ENCODE measurements at regions not wholly inside any gene's neighbourhood (a gene's known extent, or its start where the extent isn't known, plus 50 kb on each side); places are given as distances from the start of the nearest gene placed in this dataset.
"Not testable (repeated sequence)": the region's sequence is repeated elsewhere in the genome, so short reads cannot be mapped to it uniquely, and the experiment has no call there.

DNA sequence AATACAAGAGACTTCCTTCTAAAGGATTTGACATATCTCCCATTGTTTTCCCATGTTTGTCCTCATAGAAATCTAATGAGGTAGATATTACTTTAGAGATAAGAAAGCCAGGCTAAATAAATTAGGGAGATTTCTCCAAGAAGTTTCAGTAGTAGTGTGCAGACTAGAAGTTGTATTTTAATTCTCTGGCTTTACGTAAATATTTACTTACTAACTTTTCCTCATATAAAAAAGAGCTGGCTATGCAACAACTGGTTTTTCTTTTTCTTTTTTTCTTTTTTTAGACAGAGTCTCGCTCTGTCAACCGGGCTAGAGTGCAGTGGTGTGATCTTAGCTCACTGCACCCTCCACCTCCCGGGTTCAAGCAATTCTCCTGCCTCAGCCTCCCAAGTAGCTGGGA is 60.6 kb upstream of the ACYP2 start:
- H3K4me3 ChIP-seq (replicated peaks in 1 of 2; ENCODE audit: low read depth in 2 of 2, low read length in 2 of 2) = no peak overlapping the region
- no peak for DNase-seq (ENCODE audit: low read depth in 2 of 2)
- TF ChIP-seq, protein P1, sequence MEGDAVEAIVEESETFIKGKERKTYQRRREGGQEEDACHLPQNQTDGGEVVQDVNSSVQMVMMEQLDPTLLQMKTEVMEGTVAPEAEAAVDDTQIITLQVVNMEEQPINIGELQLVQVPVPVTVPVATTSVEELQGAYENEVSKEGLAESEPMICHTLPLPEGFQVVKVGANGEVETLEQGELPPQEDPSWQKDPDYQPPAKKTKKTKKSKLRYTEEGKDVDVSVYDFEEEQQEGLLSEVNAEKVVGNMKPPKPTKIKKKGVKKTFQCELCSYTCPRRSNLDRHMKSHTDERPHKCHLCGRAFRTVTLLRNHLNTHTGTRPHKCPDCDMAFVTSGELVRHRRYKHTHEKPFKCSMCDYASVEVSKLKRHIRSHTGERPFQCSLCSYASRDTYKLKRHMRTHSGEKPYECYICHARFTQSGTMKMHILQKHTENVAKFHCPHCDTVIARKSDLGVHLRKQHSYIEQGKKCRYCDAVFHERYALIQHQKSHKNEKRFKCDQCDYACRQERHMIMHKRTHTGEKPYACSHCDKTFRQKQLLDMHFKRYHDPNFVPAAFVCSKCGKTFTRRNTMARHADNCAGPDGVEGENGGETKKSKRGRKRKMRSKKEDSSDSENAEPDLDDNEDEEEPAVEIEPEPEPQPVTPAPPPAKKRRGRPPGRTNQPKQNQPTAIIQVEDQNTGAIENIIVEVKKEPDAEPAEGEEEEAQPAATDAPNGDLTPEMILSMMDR (IDR thresholded peaks at IDR 0.05; ENCODE audit: low read depth, low read length) = no peak

DNA sequence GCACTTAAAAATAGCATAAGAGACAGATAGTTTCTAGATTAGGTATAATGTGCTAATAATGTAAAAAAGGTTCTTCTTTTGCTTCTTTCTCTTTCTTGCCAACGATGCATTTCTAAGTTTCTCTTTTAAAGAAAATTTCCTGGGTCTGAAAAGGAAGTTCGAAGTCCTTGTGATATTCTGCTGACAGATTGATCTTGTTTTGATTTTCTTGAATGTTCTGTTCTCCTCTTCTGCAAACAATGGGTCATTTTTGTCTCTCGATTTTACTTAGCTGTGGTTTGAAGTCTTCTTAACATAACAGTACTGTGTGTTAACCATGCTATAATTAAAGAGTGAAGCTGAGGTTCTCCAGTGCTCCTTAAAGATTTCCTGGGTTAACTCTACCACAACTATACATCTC is 61.1 kb upstream of the ACYP2 start:
- no peak overlapping the region for H3K4me3 ChIP-seq (replicated peaks in 1 of 2; ENCODE audit: low read depth in 2 of 2, low read length in 2 of 2)

DNA sequence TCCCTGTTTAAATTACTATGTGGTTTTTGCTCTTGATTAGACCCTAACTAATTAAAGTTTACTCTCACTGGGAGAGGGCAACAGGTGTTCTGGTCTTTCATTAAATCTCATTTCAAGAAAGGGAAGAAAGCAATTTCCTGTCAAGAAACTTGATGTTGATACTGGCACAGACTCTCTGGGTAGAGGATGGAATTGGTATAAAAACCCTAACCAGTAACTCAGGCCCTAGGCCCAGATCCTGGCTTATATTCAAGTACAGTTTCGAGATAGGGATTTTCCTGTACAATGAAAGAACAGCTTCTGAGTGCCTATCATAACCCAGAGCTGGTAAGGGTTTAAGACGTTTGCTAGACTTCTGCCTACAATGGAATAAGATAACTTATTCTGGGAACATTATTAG is 61.6 kb upstream of the ACYP2 start:
- no peak overlapping the region for H3K4me3 ChIP-seq (replicated peaks in 1 of 2; ENCODE audit: low read depth in 2 of 2, low read length in 2 of 2)
- TF ChIP-seq, protein P1 (IDR thresholded peaks at IDR 0.05; ENCODE audit: low read depth, low read length) = no peak
- no peak for DNase-seq (ENCODE audit: low read depth in 2 of 2)

More for the DNA sequence above, 61.1 kb upstream of the ACYP2 start:
- TF ChIP-seq, protein P1 (IDR thresholded peaks at IDR 0.05; ENCODE audit: low read depth, low read length) = no peak
- no peak for DNase-seq (ENCODE audit: low read depth in 2 of 2)

DNA sequence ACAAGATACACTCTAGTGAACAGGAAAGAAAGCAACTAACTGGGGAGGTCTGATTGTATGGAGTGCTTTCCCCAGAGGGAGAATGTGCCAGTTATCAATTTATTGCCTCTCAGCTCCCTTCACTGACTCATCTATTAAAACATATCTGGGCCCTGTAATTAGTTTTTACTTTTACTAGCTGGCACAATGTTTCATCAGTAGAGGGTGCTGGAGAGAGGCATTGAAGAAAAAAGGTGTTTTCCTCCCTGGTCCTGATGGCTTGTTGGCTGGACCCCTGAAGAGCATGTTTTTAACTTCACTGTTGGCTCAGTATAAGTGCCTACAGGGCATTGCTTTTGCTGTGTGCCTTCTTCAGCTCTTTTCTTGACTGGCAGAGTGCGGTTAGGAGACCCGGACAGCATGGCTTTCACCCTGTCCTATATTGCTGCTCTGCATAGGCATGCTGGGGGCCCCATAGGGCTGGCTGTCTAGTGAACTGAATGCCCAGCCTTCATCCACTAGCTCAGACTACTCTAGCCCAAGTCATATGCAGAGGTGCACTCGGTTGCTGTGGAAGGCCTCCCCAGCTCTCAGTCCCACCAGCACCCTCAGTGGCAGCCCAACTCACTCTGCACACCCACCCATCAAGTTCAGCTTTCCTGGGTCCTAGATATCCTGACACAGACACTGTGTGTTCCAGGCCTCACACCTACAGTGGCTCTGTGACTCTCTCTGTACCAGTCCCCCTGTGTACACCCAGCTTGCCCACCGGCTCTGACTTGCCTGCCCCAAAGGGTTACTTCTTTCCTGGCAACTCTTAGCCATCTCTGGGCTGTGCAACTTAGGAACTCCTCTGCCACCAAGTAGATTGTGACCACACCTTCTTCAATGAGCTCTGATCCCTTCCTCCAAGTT is 62.3 kb upstream of the ACYP2 start:
- no peak overlapping the region for H3K4me3 ChIP-seq (replicated peaks in 1 of 2; ENCODE audit: low read depth in 2 of 2, low read length in 2 of 2)
- no peak for DNase-seq (ENCODE audit: low read depth in 2 of 2)
- TF ChIP-seq, protein P1 (IDR thresholded peaks at IDR 0.05; ENCODE audit: low read depth, low read length) = peak; percentile 25

DNA sequence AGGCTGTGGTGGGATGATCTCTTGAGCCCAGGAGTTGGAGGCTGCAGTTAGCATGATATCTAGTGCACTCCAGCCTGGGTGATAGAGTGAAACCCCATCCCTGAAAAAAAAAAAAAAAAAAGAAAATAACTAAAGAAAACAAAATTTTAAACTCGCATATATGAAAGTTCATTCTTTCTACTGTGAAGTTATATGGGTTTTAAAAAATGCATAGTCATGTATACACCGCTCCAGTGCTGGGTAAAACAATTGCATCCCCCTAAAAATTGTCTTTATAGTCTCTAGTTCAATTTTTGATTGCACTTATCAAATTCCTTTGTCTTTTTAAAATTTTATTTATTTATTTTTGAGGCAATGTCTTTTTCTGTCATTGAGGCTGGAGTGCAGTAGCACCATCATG is 65.0 kb upstream of the ACYP2 start:
- TF ChIP-seq, protein P1 (IDR thresholded peaks at IDR 0.05; ENCODE audit: low read depth, low read length) = no peak
- H3K4me3 ChIP-seq (replicated peaks in 1 of 2; ENCODE audit: low read depth in 2 of 2, low read length in 2 of 2) = no peak overlapping the region
- DNase-seq (ENCODE audit: low read depth in 2 of 2) = no peak

DNA sequence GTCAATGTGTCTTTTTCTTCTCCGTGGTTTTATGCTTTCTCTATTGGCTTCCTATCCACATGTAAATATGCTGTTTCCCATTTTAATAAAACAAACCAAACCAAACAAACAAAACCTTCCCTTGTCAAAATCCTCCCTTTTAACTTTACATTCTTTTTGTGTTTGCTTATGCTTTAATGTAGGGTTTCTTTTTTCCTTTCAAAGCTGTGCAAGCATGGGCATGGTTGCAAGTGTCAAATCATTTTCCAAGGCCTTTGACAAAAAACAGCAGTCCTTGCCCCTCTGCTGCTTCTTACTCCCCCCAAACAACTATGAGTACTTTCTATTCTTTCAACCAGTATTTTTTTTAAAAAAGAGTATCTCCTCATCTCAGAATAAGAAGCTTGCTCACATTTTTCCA is 66.0 kb upstream of the ACYP2 start:
- TF ChIP-seq, protein P1 (IDR thresholded peaks at IDR 0.05; ENCODE audit: low read depth, low read length) = no peak
- no peak for DNase-seq (ENCODE audit: low read depth in 2 of 2)
- no peak overlapping the region for H3K4me3 ChIP-seq (replicated peaks in 1 of 2; ENCODE audit: low read depth in 2 of 2, low read length in 2 of 2)

DNA sequence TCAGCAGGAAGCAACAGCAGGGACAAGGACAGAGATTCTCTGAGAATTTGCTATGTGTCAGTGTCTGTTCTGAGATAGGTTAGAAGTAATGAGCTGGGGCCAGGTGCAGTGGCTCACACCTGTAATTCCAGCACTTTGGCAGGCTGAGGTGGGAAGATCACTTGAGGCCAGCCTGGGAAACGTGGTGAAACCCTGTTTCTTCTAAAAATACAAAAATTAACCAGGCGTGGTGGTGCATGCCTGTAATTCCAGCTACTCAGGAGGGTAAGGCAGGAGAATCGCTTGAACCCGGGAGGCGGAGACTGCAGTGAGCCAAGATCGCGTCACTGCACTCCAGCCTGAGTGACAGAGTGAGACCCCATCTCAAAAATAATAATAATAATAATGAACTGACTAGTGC is 66.5 kb upstream of the ACYP2 start:
- DNase-seq (ENCODE audit: low read depth in 2 of 2) = not testable (repeated sequence)

More for the DNA sequence above, 66.5 kb upstream of the ACYP2 start:
- H3K4me3 ChIP-seq (replicated peaks in 1 of 2; ENCODE audit: low read depth in 2 of 2, low read length in 2 of 2) = not testable (repeated sequence)

Measured in cardiac fibroblast (primary cell).